K562 (cell line): ENCODE measurements at regions not wholly inside any gene's neighbourhood (a gene's known extent, or its start where the extent isn't known, plus 50 kb on each side); places are given as distances from the start of the nearest gene placed in this dataset.

ENCODE experiments used
- ATAC-seq: fragments of 200-7000 bp; cut with Tn5 transposase; 3 replicates; pipeline ENCODE4 v1.9.1; 2020; ENCODE audit warnings: moderate library complexity
- BruUV-seq: library from RNA; stranded (reverse); fragments of 400-500 nt; replicated peaks from 2 replicates; lab custom pipeline; 2021; lab: Mats Ljungman, UMichigan
- CTCF ChIA-PET: fragments of 300-600 bp; formaldehyde crosslinking; extraction: SDS; loops from one replicate; lab custom pipeline; 2021; ENCODE audit warnings: low intra/inter-chr PET ratio; lab: Yijun Ruan, JAX
- POLR2A ChIA-PET: fragments of 300-600, 350-650 bp; sonication (Branson Sonifier 250); formaldehyde crosslinking; extraction: SDS; loops from one replicate; lab custom pipeline; 2021; ENCODE audit warnings: antibody characterized with exemption, inconsistent platforms; lab: Yijun Ruan, JAX
- DNase-seq, 4 experiments: peaks; one replicate each; pipeline versions ENCODE4 v3.0.0 to v3.0.0-alpha.2; 2011 to 2018; ENCODE audit warnings: low spot score in 3 of 4, mixed read lengths in 3 of 4; ENCODE audit errors: extremely low read depth in 1 of 4
- FAIRE-seq: peaks from 2 replicates; lab custom pipeline; 2011; peaks lifted over from hg19 to GRCh38; lab: Jason Lieb, UNC
- H2AFZ ChIP-seq: 2 replicates; pipeline ENCODE4 v1.6.0; 2011; ENCODE audit warnings: low read depth, low read length, control low read depth, inconsistent platforms
- H3K27ac ChIP-seq: fragments of 200-600 bp; 3 replicates; pipeline ENCODE4 v1.8.0; 2011; ENCODE audit warnings: low read depth, mild to moderate bottlenecking, control low read depth, inconsistent platforms, low read length, moderate library complexity, mixed read lengths; ENCODE audit errors: extremely low read depth
- H3K27me3 ChIP-seq, 2 experiments: fragments of 300-600 bp in 1 of 2; 2 replicates in 1 of 2; 3 replicates in 1 of 2; pipeline versions ENCODE4 v1.6.0 to v1.8.0; 2011; ENCODE audit warnings: inconsistent platforms in 2 of 2, low read length in 2 of 2, mild to moderate bottlenecking in 1 of 2, mixed read lengths in 1 of 2, moderate library complexity in 1 of 2; ENCODE audit not compliant: control insufficient read depth in 2 of 2, insufficient read depth in 2 of 2
- H3K36me3 ChIP-seq: fragments of 300-600 bp; 3 replicates; pipeline ENCODE4 v1.8.0; 2011; ENCODE audit warnings: mild to moderate bottlenecking, low read length, inconsistent platforms; ENCODE audit not compliant: control insufficient read depth, insufficient read depth
- H3K4me1 ChIP-seq, 2 experiments: fragments of 200-600 bp in 1 of 2; replicated peaks in 1 of 2; 2 replicates in 1 of 2; 3 replicates in 1 of 2; pipeline versions ENCODE4 v1.5.1 to v1.8.0; 2011; ENCODE audit warnings: inconsistent platforms in 2 of 2, low read length in 2 of 2, mild to moderate bottlenecking in 1 of 2, mixed read lengths in 1 of 2, moderate library complexity in 1 of 2; ENCODE audit not compliant: control insufficient read depth in 2 of 2, insufficient read depth in 2 of 2
- H3K4me2 ChIP-seq: 2 replicates; pipeline ENCODE4 v1.6.1; 2011; ENCODE audit warnings: low read length, control low read depth, inconsistent platforms, mixed read lengths; ENCODE audit not compliant: insufficient read depth
- H3K4me3 ChIP-seq: fragments of 200-600 bp; sonication (generic), shearing (Covaris generic); 2 replicates; pipeline ENCODE4 v1.5.1; 2016; ENCODE audit warnings: control low read depth, inconsistent platforms
- H3K79me2 ChIP-seq: fragments of 200-600 bp; 3 replicates; pipeline ENCODE4 v1.8.0; 2011; ENCODE audit warnings: low read length, inconsistent platforms; ENCODE audit not compliant: control insufficient read depth, insufficient read depth
- H3K9ac ChIP-seq, 2 experiments: 2 replicates each; pipeline versions ENCODE4 v1.6.0 to v1.6.1; 2011; ENCODE audit warnings: low read depth in 2 of 2, low read length in 2 of 2, control low read depth in 1 of 2, inconsistent platforms in 1 of 2, mild to moderate bottlenecking in 1 of 2, mixed read lengths in 1 of 2; ENCODE audit not compliant: insufficient read depth in 1 of 2
- H3K9me1 ChIP-seq: one replicate; pipeline ENCODE4 v1.6.0; 2011; ENCODE audit warnings: inconsistent platforms, mild to moderate bottlenecking, low read length, moderate library complexity; ENCODE audit not compliant: control insufficient read depth, insufficient read depth
- H3K9me3 ChIP-seq: replicated peaks from 2 replicates; pipeline ENCODE4 v1.5.1; 2011; ENCODE audit warnings: low read depth, low read length, inconsistent platforms; ENCODE audit not compliant: control insufficient read depth, insufficient read depth
- H4K20me1 ChIP-seq: replicated peaks from 2 replicates; pipeline ENCODE4 v1.6.1; 2011; ENCODE audit warnings: low read length, inconsistent platforms, mixed read lengths; ENCODE audit not compliant: control insufficient read depth, insufficient read depth
- BRD9 ChIP-seq: fragments of 450-650 bp; IDR thresholded peaks from 2 replicates; pipeline ENCODE4 v1.6.1; 2018; ENCODE audit warnings: low read depth; ENCODE audit not compliant: partially characterized antibody
- C11orf30 ChIP-seq: fragments of 450-650 bp; IDR thresholded peaks from 2 replicates; pipeline ENCODE4 v1.6.1; 2016; ENCODE audit warnings: low read depth, mild to moderate bottlenecking
- CBFB ChIP-seq: sonication (generic); formaldehyde crosslinking; IDR thresholded peaks from 2 replicates; pipeline ENCODE4 v1.4.0; 2020; ENCODE audit warnings: mild to moderate bottlenecking, missing genetic modification reagents
- CEBPG ChIP-seq, 3 experiments: fragments of 200-800 bp in 1 of 3; sonication (Bioruptor generic) in 1 of 3; sonication (generic) in 1 of 3; formaldehyde crosslinking in 1 of 3; IDR thresholded peaks in 2 of 3; conservative IDR thresholded peaks in 1 of 3; 2 replicates each; pipeline versions ENCODE4 v1.6.1 to v1.8.0; 2016 to 2022; ENCODE audit warnings: missing compliant biosample characterization in 2 of 3, missing genetic modification characterization in 2 of 3, mild to moderate bottlenecking in 1 of 3, missing genetic modification reagents in 1 of 3
- ETV6 ChIP-seq, 3 experiments: fragments of 150-350 bp in 1 of 3; sonication (generic) in 1 of 3; formaldehyde crosslinking in 1 of 3; IDR thresholded peaks; 2 replicates each; pipeline versions ENCODE4 v1.6.1 to v1.8.0; 2014 to 2022; ENCODE audit warnings: borderline replicate concordance in 2 of 3, low read depth in 2 of 3, antibody characterized with exemption in 1 of 3, low read length in 1 of 3, mild to moderate bottlenecking in 1 of 3, missing genetic modification reagents in 1 of 3
- GATA2 ChIP-seq: sonication (generic); formaldehyde crosslinking; IDR thresholded peaks from 2 replicates; pipeline ENCODE4 v1.4.0; 2020; ENCODE audit warnings: mild to moderate bottlenecking, missing genetic modification reagents
- GTF2F1 ChIP-seq: IDR thresholded peaks from 2 replicates; pipeline ENCODE4 v1.6.1; 2011; ENCODE audit warnings: low read depth, low read length, improper control_type of control experiment
- HMBOX1 ChIP-seq: sonication (generic); IDR thresholded peaks from 2 replicates; pipeline ENCODE4 v1.6.1; 2016
- MAFF ChIP-seq: IDR thresholded peaks from 2 replicates; pipeline ENCODE4 v1.6.1; 2012; ENCODE audit warnings: low read length, improper control_type of control experiment
- MAFG ChIP-seq: fragments of 450-650 bp; conservative IDR thresholded peaks from 2 replicates; pipeline ENCODE4 v1.6.1; 2016; ENCODE audit warnings: missing genetic modification characterization, missing compliant biosample characterization
- MAFK ChIP-seq: IDR thresholded peaks from 2 replicates; pipeline ENCODE4 v1.6.1; 2011; ENCODE audit warnings: low read length, improper control_type of control experiment
- ZNF212 ChIP-seq: fragments of 450-650 bp; formaldehyde crosslinking; IDR thresholded peaks from 2 replicates; pipeline ENCODE4 v1.4.0; 2020; ENCODE audit warnings: mild to moderate bottlenecking
- ZNF277 ChIP-seq: fragments of 250-450 bp; sonication (Bioruptor Pico); IDR thresholded peaks from 2 replicates; pipeline ENCODE4 v1.8.0; 2022; ENCODE audit warnings: inconsistent platforms, mild to moderate bottlenecking, moderate library complexity, borderline replicate concordance
- ZNF316 ChIP-seq: fragments of 450-650 bp; IDR thresholded peaks from 2 replicates; pipeline ENCODE4 v1.6.1; 2016
- ZNF717 ChIP-seq: fragments of 250-450 bp; sonication (Bioruptor Pico); IDR thresholded peaks from 2 replicates; pipeline ENCODE4 v1.5.0; 2021
- ZNF766 ChIP-seq: fragments of 200-800 bp; sonication (Bioruptor generic); conservative IDR thresholded peaks from 2 replicates; pipeline ENCODE4 v1.6.1; 2016; ENCODE audit warnings: missing genetic modification characterization, missing compliant biosample characterization
- WGBS: fragments of 100-300 bp; shearing (Covaris generic); methylation state at CpG from one replicate; pipeline ENCODE4 v1.1.6; 2016; ENCODE audit warnings: low coverage, mixed read lengths; ENCODE audit not compliant: insufficient coverage; ENCODE audit errors: missing lambda C conversion rate; 5-methylcytosine and 5-hydroxymethylcytosine counted together
- in situ Hi-C: fragments of 300-500 bp; cut with MboI; formaldehyde crosslinking; loops from 4 replicates; pipeline ENCODE4 v1.15.0; 2018; ENCODE audit warnings: inconsistent platforms, mixed read lengths
- intact Hi-C: fragments of 100-400 bp; cut with micrococcal nuclease; formaldehyde crosslinking; loops from 2 replicates; pipeline ENCODE4 v1.14.2; 2022

GRCh38 chr10:62502995-62503613 is 128.9 kb downstream of the ZNF365 start:
- Histone ChIP-seq H3K4me1 (no peaks in the 10 kb centered on the region), H3K9me3 (no peaks in the 10 kb centered on the region), H2AFZ (no peak overlapping the region), H3K27me3 (no peaks in the 10 kb centered on the region), H3K36me3 (no peaks in the 10 kb centered on the region), H3K27ac (no peak overlapping the region), H3K79me2 (no peaks in the 10 kb centered on the region), H3K9ac (no peak overlapping the region), H3K9me1 (no peaks in the 10 kb centered on the region), H3K4me2 (no peak overlapping the region), H3K4me3 (no peak overlapping the region), H4K20me1 (no peaks in the 10 kb centered on the region)
- WGBS, result 0% methylated on average over 4 of the region's 4 CpGs
- FAIRE-seq (no peak), ATAC-seq (no peak), DNase-seq (no peak)
- ChIA-PET CTCF (interaction anchor here (0.6 kb wide), 1 partner anchor 408 kb away, joined by 4 read pairs; no protein-coding TSS in a partner anchor), POLR2A (interaction anchor here (1.6 kb wide), 1 partner anchor 11 kb away, joined by 8 read pairs; no protein-coding TSS in a partner anchor)
- intact Hi-C loops (no loop called here), in situ Hi-C loops (no loop called here)
- BruUV-seq, result no TSS peak
- TF ChIP-seq GTF2F1 (no peak), HMBOX1 (no peak), ZNF277 (CRISPR knock-in tag) (no peak), MAFG (peak; percentile 68), ZNF766 (no peak), CBFB (CRISPR knock-in tag) (no peak), ZNF717 (CRISPR knock-in tag) (no peak), BRD9 (no peak), MAFK (peak; percentile 31; the same call in 1 of the 2 replicates), CEBPG (CRISPR knock-in tag; IDR thresholded peaks at IDR 0.05) (no peak), CEBPG (tag; conservative IDR thresholded peaks at IDR 0.05 in 1 of 2, IDR thresholded peaks at IDR 0.05 in 1 of 2) (peak in 1 of 2 experiments; percentile 49; a peak in 2 of 4 replicates), ZNF316 (peak; percentile 88), ETV6 (IDR thresholded peaks at IDR 0.05; ENCODE audit: borderline replicate concordance in 1 of 2, low read depth in 2 of 2, low read length in 1 of 2) (no peak), ETV6 (CRISPR knock-in tag; IDR thresholded peaks at IDR 0.05; ENCODE audit: borderline replicate concordance) (no peak), C11orf30 (peak; percentile 33; the same call in 1 of the 2 replicates), MAFF (peak; percentile 57), GATA2 (CRISPR knock-in tag) (no peak), ZNF212 (CRISPR knock-in tag) (no peak)
